NCI-H2171 (cell line): ENCODE measurements at regions not wholly inside any gene's neighbourhood (a gene's known extent, or its start where the extent isn't known, plus 50 kb on each side); places are given as distances from the start of the nearest gene placed in this dataset.

Source experiments
- DNase-seq: peaks from one replicate; lab custom pipeline; 2025; lab: John Stamatoyannopoulos, UW

DNA sequence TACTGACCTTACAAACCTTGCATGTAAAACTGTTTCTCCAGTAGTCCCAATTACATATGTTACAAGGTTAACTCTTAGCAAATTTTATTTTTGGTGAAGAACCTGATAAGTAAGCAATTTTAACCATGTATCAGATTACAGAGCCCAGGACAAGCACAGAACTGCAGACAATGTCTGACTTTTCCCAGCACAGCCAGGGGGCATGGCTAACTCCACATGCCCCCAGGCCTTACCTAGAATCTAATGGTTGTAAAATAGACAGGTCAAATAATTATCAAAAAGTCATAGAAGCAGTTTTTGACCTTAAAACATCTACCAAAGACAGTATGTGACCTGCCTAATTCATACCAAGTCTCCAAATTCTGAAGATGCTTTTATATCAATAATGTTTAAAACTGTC, 364.1 kb downstream of the FOXO1 start:
- no peak for DNase-seq

GRCh38 chr13:40304391-40304790, 362.1 kb downstream of the FOXO1 start:
- no peak for DNase-seq

- DNase-seq, result no peak
Observed at GRCh38 chr13:40306817-40307216, 359.6 kb downstream of the FOXO1 start.

- no peak for DNase-seq
Observed at GRCh38 chr13:40309881-40310280, 356.6 kb downstream of the FOXO1 start.

- peak; percentile 38 for DNase-seq
Observed at GRCh38 chr13:40311356-40312101, 354.9 kb downstream of the FOXO1 start.

- DNase-seq, result no peak
Observed at GRCh38 chr13:40313269-40314200, 352.9 kb downstream of the FOXO1 start.

DNA sequence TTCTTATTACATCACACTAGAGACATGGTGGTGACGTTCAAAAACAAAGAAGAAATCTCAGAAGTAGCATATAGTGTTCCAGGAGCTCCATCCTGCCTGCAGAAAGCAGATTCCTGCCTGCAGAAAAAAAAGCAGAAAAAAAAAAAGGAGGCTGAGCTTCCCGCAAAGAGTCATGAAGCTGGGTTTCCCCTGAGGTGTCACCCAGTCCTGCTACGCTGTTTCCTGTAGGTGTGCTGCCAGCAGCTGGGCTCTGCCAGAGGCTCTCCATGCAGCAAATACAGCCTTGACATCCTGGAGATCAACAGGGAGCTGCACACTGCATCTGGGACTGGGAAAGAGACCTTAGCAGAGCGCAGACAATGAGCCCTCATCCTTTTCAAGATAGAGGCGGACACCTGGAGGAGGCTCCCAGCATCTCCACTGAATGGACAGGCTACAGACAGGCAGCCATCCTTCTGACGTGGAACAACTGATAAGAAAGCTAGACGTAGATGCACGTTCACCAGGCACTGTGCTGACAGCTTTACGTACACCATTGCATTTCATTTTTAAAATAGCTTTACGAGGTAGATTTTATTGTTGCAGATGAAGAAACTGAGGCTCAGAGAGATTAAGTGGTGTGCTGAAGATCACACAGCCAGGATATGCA, 350.9 kb downstream of the FOXO1 start:
- DNase-seq, result no peak

DNA sequence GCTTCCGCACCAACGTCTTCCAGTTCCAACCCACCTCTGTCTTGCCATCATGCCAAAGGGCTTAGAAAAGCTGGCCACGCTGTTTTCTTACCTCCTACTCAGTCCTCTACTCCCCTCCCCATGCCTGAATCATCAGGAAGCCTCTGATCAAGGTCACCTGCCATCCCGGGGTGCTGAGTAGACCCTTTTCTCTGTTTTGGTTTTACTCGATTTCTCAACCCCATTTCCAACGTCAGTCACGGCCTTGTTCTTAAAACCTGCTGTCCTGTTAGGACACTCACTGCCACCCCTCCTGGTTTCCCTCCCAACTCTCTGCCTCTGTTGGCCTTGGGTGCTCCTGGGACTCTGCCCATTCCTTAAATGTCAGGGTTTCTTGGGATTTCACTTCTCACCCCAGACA, 350.1 kb downstream of the FOXO1 start:
- DNase-seq, result no peak

DNA sequence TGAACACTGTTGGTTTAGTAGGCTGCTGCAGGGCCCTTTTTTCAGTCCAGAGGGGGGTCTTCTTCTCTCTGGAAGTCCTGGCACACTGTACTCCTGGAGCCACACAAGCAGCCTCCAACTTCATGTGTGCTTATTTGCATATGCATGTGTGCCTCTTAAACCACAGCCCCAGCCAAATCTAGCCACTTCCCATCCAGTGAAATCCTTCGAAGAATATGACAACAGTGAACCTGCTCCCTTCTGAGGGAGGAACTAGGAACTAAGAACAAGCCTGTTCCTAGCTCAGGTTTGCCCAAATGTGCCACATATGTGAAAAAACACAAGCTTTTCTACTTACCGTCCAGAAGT, 348.5 kb downstream of the FOXO1 start:
- DNase-seq, result no peak

- no peak for DNase-seq
Observed at GRCh38 chr13:40318366-40318765, 348.1 kb downstream of the FOXO1 start.

- DNase-seq, result no peak
Observed at GRCh38 chr13:40319699-40320579, 346.5 kb downstream of the FOXO1 start.

DNA sequence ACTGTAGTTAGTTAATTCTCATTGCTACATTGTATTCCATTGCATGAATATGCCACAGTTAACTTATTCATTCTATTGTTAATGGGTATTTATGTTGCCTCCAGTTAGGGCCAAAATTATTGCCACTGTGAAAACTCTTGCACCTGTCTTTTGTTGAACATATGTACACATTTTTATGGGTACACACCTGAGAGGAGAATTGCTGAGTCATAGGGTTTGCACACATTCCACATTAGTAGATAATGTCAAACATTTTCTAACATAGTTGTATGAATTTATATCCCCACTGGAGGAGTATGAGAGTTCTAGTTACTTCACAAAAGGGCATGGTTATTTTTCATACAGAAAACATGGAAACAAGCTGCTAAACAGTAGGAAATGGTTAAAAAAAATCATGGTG, 338.4 kb downstream of the FOXO1 start:
- DNase-seq, result no peak

DNA sequence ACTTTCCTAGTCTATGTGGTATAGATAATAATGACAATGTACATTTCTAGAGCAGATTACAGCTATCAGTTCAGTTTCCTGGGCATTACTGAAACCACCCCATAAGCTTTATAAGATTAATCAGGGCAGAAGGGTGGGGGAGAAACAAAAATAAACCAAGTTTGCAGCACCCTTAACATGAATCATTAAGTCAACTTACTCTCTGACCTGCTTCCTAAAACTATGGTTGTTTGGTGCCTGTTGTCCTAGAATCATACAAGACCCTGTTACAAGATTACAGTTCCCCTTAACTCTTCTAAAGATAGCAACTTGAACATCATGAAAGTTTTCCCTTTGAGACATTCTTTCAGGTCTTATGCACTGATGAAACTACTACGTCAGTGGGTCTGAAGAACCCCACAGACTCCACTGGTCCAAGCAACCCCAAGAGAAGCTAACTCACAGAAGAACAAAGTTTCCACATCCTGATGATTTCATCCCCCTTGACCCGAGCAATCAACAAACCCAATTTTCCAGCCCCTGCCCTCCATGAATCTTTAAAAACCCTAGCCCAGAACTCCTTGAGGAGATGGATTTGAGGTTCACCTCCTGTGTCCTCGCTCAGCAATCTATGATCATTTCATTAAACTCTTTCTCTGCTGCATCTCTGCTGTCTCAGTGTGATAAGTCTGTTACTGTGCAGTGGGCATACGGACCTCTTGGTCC, 336.5 kb downstream of the FOXO1 start:
- DNase-seq, result no peak

DNA sequence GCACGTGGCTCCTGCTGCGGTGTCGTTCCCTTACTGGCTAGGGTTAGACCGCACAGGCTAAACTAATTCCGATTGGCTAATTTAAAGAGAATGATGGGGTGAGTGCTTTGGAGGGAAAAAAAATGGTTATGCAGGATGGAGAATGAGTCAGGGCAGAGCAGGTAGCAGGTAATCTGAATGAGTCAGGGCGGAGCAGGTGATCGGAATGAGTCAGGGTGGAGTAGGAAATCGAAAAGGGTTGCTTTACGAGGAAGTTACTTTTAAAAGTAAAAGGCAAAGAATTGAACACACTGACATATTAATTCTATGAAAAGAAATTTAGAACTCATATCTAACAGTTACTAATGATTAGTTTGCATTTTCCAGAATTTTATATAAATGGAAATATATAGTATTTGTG, 335.5 kb downstream of the FOXO1 start:
- no peak for DNase-seq

DNA sequence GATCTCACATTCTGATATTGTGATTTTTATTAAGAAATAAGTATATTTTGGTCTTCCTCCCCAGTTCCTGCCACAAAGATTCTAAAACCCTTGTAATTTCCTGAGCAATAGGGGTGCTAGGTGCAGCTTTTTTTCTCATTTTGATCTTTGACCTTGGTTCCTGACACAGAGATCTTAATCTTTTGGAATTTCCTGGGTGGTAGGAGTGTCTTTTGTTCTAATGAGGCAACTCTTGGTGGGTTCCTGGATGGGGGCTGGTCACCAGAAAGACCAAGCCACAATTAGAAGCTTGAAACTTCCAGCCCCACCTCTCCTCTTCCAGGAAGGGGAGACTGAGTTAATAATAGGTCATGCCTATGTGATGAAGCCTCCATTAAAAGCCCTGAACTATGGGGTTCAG, 334.6 kb downstream of the FOXO1 start:
- no peak for DNase-seq

DNA sequence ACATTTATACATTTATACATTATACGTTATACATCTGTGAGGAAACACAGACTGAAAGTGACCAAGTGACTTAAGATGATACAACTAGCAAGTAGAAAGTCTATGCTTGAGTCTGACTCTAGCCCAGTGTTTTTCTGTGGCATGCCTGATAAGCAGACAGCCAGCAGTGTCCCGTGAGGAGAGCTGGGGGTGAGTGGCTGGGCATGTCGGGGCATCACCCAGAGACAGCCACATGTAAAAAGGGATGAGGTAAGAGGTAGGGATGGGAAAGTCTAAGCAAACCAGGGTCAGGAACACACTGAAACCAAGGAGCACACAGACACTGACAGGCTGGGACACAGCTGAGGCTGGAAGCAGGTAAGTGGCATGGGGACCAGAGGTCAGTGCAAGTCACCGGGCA, 333.2 kb downstream of the FOXO1 start:
- no peak for DNase-seq

DNA sequence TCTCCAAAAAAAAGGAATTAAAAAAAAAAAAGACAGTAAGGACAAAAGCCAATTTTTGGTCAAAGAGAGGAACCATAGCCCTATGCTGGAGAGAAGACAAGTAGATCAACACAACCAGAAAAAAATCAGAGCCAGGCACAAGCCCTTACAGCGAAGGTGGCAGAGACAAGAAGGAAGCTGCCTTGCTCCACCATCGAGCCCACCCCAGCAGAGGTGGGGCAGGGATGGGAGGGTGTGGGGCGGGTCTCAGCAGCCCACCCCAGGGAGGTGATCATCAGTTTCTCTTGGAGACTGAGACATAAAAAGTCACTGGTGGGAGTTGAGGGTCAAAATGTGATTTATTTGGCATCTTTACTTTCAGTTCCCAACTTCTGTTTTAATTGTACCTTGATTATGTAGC, 332.4 kb downstream of the FOXO1 start:
- DNase-seq, result no peak

- no peak for DNase-seq
Observed at GRCh38 chr13:40334616-40335015, 331.8 kb downstream of the FOXO1 start.

DNA sequence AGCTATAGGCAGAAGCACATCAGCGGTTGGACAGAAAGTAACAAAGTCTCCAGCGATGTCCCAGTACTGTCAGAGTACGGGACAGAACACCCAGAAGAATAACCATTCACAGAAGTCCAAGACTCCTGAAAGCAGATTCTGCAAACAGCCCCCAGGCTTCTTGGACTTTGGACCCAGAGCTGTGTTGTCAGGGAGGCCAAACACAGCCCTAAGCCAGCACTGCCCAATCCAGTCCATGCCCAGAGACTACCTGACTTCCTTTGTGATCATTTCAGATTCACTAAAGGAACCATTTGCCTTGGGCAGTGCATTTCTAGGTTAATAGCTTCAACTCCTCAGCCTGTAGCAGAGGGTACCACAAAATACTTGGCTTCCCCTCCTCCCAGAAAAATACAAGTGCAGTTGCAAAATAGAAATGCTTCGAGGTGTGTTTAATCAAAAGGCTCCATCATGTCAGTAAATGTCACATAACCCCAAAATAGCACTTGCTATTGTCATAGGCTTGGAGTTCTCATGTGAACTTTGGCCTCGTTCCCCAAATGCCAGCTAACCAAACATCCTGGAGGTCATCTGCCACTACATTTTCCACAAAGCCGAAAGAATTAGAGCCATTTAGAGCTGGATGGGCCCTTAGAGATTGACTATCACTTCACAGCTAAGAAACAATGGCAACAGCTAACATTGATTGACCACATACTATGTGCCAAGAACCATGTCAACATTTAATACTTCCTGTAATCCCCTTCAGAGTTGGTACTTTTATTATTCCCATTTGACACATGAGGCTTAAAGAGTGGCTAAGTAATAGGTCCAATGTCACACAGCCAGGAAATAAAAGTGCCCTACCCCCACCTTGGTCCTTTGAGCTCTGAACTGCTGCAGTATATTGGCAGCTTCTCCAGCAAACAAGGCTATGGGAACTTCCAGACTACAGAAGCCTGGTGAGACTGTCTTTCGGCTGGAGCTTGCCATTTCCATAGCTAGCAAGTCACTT, 329.9 kb downstream of the FOXO1 start:
- DNase-seq, result no peak

GRCh38 chr13:40337651-40338050, 328.8 kb downstream of the FOXO1 start:
- no peak for DNase-seq
